COLO668 (cell line): ENCODE measurements at regions not wholly inside any gene's neighbourhood (a gene's known extent, or its start where the extent isn't known, plus 50 kb on each side); places are given as distances from the start of the nearest gene placed in this dataset.
"Not testable (repeated sequence)": the region's sequence is repeated elsewhere in the genome, so short reads cannot be mapped to it uniquely, and the experiment has no call there.

Experiments used
- DNase-seq: peaks from one replicate; lab custom pipeline; 2025; ENCODE audit not compliant: unreplicated experiment; lab: John Stamatoyannopoulos, UW

DNA sequence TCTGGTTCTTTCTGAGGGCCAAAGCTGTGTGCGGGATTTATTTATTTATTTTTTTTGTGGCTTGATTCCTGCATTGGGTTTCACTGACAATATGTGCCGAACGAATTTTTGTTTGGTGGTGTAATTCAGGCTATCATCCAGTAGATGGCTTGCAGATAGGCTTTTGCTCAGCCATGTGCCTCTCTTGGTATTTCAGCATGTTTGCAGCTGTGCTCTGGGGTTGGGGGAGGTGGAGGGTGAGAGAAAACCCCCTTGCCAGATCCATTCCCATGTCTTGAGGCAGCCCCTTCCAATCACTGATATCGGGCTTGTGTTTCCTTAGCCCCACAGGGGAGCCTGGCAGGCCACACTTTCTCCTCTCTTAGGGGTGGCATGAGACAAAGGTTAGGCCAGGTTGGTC, 302.4 kb downstream of the PTGER3 start:
- no peak for DNase-seq

DNA sequence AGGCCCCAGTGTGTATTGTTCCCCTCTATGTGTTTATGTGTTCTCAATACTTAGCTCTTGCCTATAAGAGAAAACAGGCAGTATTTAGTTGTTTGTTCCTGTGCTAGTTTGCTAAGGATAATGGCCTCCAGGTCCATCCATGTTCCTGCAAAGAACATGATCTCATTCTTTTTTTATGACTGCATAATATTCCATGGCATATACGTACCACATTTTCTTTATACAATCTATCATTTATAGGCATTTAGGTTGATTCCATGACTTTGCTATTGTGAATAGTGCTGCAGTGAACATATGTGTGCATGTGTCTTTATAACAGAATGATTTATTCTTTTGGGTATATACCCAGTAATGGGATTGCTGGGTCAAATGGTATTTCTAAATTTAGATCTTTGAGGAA, 301.6 kb downstream of the PTGER3 start:
- DNase-seq: not testable (repeated sequence)

DNA sequence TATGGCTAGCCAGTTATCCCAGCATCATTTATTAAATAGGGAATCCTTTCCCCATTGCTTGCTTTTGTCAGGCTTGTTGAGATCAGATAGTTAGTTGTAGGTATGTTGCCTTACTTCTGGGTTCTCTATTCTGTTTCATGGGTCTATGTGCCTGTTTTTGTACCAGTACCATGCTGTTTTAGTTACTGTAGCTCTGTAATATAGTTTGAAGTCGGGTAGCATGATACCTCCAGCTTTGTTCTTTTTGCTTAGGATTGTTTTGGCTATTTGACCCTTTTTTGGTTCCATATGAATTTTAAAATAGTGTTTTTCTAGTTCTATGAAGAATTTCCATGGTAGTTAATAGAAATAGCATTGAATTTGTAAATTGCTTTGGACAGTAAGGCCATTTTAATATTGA, 300.5 kb downstream of the PTGER3 start:
- not testable (repeated sequence) for DNase-seq

DNA sequence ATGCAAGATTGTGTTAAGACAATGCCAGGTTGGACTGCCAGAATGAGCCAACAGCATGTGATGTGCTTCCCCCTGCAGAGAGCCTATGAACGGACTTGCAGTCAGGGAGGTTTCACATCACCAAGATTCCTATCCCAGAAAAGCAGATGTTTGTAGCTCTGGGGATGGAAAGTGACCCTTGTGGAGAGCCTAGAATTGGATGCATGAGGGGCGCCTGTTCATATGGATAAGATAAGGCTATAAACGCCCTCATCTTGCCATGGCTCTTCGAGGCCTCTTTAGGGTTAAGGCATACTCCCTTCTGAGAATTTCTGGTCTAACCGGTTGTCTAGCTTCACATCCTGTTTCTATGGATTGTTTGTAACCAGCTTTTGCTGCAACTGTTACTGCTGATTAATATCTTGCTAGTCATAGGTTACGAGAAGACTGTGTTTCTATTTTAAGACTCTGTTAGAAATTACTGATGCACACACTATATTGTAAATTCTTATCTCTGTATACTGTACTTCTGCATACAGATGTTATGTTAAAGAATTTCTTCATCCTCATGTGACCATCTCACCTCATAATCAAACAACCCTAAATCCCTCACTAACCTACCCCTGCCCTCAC, 295.8 kb downstream of the PTGER3 start:
- DNase-seq: not testable (repeated sequence)

DNA sequence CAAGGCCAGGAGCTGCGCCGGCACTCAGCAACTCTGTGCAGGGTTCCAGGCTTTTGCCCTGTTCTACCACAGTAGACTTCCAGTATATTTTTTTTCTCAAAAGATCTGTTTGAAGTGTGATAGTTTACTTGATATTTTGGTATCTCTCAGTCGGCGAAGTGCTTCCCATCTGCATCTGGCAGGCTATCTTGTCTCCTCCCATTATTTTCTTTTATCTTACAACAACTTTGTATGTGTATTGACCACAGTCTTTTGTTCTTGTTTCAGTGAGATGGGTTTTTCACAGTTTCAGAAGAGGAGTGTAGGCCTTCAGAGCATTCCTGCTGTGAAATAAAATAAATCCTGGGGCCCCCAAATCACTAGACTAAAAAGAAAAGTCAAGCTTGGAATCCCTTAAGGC, 292.9 kb downstream of the PTGER3 start:
- DNase-seq: no peak

DNA sequence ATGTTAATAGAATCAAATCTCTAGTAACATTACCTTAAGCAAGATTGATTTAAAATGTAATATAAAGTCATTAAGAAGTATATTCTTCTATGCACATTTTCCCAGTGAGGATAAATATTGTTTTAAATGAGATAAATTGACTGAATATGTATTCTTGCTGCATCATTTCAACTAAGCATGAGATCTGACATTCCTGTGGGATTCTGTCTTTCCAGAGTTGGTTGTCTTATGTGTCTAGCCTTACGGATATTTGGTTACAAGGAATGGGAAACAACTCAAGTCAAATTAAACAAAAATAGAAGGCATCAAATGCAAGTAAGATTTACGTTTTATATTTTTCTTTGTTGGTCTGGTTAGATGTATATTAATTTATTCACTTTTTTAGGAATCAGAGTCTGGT, 287.5 kb downstream of the PTGER3 start:
- DNase-seq: no peak

DNA sequence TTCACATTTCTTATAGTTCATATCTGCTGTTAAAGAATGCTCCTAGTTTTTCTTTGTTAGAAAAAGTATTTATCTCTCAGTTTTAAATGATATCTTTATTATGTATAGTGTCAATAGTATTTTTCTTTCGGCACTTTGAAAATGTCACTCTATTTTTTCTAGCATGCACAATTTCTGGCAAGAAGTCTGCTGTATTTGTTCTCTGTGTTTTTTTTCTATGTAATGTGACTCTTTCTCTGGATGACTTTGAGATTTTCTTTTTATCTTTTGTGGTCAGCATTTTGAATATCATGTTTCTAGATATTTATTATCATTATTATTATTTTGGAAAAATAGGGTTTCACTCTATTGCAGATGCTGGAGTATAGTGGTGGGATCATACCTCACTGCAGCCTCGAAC, 285.2 kb downstream of the PTGER3 start:
- DNase-seq: no peak

DNA sequence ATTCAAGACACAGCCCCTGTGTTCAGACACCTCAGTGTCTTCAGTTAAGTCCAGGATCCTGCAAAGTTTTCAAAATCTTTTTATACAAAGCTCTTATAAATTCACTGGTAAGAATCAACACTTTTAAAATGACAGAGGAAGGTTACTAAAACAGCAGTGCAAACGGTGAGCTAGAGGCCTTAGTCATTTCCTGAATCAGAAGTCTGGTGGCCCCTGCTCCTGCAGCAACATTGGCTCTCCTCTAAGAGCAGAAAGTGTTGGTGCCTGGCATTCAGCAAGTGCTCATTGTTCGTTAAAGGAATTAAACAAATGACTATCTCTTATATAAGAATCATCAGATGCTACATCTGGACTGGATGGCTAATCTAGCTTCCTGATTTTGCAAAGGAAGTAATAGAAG, 282.9 kb downstream of the PTGER3 start:
- DNase-seq: no peak

DNA sequence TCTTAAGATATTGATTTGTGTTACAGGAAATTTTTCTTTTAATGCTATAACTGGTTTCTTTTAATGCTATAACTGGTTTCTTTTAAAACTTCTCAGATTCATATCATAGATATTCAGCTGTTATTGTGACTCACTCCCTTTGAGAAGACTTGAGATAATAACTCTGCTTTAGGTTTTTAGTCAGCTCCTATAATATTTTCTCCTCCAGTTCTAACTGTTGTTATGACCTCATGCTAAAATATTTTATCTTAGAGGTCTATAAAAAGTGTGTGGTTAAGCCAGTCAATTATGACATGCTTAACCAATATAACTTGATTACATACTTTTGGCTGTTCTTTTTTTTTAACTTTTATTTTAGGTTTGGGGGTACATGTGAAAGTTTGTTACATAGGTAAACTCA, 280.2 kb downstream of the PTGER3 start:
- no peak for DNase-seq

DNA sequence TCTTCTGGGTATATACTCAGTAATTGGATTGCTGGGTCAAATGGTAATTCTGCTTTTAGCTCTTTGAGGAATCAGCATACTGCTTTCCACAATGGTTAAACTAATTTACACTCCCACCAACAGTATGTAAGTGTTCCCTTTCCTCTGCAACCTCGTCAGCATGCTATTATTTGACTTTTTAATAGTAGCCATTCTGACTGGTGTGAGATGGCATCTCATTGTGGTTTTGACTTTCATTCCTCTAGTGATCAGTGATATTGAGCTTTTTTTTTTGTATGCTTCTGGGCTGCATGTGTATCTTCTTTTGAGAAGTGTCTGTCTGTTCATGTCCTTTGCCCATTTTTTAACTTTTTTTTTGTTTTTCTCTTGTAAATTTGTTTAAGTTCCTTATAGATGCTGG, 279.4 kb downstream of the PTGER3 start:
- no peak for DNase-seq

DNA sequence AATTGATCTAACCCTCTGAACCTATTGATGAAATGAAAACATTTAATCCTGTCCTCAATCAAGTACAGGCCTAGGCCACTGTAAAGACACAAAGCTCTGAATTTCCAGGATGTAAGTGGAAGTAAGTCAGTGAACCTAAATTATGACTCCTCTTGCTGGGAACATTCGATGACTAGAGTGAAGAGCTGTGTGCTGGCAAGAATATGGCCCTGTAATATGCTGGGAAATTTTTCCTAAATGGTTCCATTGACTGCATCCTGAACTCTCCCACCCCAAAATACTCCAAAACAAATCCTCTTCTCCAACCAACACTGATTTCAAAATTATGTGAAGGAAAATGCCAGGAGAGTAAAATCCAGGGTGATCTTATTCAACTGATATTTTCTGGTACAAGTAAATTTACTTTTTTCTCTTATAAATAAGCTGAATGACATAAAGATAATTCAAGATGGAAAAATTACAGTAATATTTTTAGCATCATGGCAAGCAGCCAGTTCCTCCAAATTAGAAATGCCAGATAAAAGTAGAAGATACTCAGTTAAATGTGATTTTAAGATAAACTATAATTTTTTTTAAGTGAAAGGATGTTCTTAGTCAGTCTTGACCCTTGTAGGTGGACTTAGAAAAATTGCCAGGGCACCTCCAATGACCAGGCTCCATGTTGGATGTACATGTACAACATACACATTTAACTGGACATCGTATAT, 269.4 kb downstream of the PTGER3 start:
- no peak for DNase-seq

DNA sequence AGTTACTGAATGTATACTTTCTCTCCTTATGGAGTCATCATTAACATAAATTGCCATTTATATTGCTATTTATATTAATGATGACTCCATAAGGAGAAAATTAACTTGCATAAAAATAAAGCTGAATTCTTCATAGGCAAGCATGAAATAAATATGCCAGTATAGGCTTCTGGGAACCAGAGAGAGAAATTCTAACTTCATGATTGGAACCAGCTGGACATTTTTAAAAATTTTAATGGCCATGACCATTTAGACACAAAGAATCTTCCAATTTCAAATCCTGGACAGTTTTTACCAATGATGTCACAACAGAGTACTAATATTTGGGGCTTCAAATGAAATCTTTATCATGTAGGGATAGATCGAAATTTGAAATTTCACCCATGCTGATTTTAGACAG, 268.7 kb downstream of the PTGER3 start:
- DNase-seq: no peak

DNA sequence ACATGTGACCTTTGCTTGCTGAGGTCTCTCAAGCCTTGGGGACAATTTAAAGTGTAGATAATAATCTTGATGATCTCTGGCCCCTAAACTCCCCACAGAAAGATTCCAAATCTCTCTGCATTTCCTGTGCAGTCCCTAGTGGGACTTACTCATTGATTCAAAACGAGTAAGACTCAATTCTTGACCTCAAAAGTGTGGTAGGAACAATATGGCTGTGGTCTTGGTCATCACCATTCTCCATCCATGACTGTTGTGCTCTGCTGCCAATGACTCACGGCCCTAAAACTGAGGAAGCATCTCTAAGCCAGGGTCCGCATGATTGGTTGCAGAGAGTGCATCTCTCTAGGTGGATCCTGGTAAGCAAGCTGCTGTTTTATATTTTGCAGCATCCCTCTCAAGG, 268.0 kb downstream of the PTGER3 start:
- no peak for DNase-seq

DNA sequence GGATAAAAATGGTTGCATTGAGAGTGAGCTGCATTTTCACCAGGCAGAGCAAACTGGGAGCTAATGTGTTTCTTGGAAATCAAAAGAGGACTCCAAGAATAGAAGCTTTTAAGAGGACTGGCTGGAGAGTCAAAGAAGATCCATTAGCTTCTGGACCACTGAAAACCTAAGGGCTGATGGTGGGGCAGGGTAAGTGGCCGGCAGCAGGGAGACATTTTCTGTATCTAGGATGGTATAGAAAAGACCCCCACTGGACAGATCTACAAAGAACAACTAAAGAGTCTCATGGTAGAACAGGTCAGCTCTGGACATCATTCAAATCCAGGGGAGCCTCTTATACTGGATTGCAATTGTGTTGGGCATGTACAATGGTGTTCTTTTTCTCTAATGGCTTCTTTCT, 262.3 kb downstream of the PTGER3 start:
- no peak for DNase-seq

DNA sequence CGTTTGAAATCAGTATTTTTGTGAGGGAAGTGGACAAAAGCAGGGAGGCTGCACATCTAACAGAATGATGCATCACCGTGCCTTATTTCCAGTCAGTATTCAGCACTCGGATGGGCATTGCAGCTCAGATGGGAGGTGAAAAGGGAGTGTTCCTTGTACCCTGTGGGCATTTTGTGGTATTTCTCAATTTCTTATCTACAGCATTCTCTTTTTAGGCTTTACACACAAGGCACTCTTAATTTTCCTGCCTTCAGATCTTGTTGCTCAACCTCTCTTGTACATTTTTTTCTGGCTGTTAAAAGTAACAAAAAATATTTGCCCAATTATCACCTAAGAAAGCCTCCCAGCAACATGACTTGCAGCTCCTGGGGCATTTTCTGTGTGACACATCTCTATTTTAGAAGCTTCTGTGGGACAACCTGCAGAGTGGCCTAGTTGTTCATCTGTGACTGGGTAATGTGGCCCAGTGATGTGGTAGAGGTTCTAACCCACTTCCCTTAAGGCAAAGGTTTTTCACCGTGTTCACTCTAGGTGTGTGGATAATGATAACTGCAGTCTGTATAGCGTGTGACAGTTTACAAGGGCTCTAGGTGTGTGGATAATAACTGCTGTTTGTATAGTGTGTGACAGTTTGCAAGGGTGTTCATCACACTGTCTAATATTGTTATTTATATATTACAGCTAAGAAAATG, 257.2 kb downstream of the PTGER3 start:
- no peak for DNase-seq

DNA sequence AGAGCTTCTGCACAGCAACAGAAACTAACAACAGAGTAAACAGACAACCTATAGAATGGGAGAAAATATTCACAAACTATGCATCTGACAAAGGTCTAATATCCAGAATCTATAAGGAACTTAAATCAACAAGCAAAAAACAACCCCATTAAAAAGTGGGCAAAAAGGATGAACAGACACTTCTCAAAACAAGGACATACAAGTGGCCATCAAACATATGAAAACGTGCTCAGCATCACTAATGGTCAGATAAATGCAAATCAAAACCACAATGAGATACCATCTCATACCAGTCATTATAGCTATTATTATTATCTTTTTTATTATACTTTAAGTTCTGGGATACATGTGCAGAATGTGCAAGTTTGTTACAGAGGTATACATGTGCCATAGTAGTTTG, 252.6 kb downstream of the PTGER3 start:
- DNase-seq: not testable (repeated sequence)

DNA sequence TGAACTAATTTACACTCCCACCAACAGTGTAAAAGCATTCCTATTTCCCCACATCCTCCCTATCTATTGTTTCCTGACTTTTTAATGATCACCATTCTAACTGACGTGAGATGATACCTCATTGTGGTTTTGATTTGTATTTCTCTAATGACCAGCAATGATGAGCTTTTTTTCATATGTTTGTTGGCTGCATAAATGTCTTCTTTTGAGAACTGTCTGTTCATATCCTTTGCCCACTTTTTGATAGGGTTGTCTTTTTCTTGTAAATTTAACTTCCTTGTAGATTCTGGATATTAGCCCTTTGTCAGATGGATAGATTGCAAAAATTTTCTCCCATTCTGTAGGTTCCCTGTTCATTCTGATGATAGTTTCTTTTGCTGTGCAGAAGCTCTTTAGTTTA, 251.3 kb downstream of the PTGER3 start:
- not testable (repeated sequence) for DNase-seq

DNA sequence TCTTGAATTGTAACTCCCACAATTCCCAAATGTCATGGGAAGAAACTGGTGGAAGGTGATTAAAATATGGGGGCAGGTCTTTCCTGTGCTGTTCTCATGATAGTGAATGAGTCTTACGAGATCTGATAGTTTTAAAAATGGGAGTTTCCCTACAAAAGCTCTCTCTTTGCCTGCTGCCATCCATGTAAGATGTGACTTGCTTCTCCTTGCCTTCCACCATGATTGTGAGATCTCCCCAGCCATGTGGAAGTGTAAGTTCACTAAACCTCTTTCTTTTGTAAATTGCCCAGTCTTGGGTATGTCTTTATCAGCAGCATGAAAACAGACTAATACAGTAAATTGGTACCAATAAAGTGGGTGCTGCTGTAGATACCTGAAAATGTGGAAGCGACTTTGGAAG, 245.0 kb downstream of the PTGER3 start:
- DNase-seq: not testable (repeated sequence)

DNA sequence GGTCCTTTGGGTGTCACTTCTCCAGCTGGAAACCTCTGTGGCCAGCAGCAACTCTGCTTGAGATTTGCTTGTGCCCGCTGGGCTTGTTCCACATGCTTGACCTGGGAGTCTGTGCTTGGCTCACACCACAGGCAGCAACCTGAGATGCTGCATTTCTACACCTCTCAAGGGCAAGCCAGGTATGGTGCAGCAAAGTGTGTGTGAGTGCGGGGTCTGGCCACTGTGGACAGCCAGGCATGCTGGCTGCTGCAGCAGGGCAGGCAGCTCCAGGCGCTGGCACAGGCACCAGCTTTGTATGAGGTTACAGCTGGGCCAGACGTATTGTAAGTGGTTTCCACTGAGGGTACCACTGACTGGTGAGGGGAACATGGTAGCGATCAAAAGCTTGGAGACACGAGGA, 242.0 kb downstream of the PTGER3 start:
- no peak for DNase-seq

DNA sequence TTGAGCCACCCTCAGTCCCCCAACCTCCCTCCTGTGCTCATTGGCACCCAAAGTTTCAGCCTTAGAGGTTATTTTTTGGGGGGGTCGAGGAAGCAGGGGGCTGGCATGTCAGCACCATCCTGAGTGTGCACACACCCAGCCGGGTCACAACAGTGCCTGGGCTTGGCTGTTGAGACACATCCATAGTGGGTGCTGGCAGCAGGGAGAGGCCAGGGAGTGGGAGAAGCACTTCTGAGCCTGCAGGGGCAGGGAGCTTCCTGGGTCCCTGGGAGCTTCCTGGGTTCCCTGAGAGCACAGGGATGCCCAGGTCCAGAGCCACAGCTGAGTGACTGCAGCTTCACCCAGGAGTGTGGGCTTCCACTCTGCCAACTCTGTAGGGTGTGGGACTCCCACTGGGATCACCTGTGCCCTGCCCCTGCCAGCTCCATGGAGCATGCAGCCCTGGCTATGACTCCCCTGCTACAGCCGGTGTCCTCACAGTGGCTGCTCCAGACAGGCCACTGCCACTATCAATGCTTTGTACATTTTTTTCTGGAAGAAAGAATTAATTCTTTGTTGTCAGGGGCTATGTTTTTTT, 240.4 kb downstream of the PTGER3 start:
- DNase-seq: no peak

DNA sequence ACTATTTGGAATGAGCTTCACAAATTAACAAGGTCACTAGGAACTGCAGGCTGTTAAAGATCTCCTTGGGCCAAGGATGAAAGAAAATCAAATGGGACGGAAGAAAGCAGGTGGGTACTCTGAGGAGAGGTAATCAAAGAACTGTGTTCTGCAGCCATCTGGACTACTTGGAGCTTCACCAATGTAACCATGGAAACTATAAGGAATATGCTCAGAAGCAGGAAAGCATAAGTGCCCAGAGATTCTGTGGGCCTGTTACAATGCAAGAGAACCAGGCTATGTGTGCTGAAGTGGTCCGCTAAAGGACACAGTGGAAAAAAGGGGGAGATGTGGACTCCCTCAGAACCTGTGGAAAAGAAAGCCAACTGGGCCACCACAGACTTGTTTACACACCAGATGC, 238.5 kb downstream of the PTGER3 start:
- DNase-seq: no peak

DNA sequence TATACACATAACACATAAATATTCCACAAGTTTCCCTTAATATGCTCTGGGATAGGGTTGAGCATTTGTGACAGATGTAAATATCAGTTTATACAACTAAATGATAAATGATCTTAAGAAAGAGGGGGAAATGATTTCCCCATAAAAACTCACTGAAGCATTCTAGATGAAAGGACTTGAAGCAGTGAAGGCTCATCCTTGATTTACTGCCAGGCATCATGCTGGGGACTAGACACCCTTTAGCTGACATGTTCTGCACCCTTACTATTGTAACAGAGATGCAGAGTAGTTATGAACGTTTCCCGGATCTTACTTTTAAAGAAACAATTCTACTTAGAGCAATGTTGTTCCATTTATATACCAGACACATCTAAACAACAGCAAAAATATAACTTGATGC, 235.8 kb downstream of the PTGER3 start:
- no peak for DNase-seq
